NCI-H2107 (cell line): ENCODE measurements at regions not wholly inside any gene's neighbourhood (a gene's known extent, or its start where the extent isn't known, plus 50 kb on each side); places are given as distances from the start of the nearest gene placed in this dataset.

Source experiments
- DNase-seq: peaks from one replicate; lab custom pipeline; 2025; lab: John Stamatoyannopoulos, UW

- no peak for DNase-seq
Measured at GRCh38 chr3:177530908-177531307, 333.6 kb upstream of the TBL1XR1 start.

DNA sequence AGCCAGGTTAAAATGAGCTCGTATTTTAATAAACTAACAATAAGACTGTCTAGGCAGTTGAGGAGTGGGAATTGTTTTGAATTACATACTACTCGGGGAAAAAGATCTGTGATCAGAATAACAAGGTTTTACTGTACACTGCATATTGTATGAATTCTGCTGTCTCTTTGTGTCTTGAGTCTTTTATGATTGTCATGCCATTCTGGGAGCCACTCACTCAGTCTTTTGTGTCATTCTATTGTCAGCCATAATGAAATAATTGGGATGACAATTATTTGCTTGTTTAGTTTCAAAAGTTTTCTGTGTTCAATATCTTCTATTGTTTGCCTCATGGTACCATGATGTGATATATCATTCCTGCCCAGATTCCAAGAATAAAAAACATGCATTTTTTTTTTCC is 339.6 kb upstream of the TBL1XR1 start:
- DNase-seq = no peak

- DNase-seq = no peak
Measured at GRCh38 chr3:177537612-177538011, 340.3 kb upstream of the TBL1XR1 start.

DNA sequence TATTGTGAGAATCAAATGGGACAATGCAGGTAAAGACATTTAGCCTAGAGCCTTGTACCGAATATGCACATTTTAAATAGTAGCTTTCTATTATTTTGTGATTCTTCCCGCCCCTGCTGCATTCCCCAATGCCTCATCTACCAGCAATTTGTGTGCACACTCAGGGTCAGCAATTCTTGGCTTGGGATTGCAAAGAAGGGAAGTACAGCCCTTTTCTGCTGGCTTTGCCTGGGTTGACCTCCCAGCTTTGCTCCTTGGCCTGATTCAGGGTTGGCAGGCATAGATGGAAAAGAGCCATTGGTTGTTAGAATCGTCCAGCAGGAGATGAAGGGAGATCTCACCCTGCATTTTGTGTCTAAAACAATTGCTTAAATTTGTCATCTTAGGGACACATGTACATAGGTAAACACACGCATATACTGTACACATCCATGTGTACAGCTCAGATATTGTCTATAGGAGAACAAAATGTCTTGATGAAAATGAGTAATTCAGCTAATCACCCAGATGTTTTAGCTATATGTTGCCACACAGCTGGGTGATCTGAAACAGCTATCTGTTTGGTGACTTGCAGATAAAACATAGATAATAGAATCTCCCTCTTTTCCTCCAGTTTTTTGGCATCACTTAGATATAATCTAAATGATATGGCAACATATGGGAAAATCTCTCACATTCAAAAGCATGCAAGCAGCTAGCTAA is 340.9 kb upstream of the TBL1XR1 start:
- no peak for DNase-seq

GRCh38 chr3:177538750-177539730 is 341.8 kb upstream of the TBL1XR1 start:
- no peak for DNase-seq

DNA sequence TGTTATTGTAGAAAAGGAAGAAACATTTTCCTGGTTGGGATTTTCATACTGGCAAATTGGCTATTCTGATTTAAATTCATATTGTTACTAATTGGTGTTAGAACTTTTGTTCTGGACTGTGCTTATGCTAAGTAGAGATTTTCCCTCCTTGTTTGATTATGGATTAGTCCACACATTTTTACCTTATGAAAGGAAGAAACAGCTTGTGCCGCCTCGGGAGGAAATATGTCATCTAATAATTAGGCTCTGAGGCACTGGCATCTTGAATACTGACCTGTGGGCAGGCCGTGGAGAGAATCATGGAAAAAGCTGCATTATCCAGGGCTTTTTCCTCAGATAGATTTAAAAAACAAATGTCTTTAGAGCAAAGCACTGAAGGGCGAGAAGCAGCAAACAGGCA is 344.3 kb upstream of the TBL1XR1 start:
- no peak for DNase-seq

GRCh38 chr3:177545964-177546363 is 348.7 kb upstream of the TBL1XR1 start:
- no peak for DNase-seq

DNA sequence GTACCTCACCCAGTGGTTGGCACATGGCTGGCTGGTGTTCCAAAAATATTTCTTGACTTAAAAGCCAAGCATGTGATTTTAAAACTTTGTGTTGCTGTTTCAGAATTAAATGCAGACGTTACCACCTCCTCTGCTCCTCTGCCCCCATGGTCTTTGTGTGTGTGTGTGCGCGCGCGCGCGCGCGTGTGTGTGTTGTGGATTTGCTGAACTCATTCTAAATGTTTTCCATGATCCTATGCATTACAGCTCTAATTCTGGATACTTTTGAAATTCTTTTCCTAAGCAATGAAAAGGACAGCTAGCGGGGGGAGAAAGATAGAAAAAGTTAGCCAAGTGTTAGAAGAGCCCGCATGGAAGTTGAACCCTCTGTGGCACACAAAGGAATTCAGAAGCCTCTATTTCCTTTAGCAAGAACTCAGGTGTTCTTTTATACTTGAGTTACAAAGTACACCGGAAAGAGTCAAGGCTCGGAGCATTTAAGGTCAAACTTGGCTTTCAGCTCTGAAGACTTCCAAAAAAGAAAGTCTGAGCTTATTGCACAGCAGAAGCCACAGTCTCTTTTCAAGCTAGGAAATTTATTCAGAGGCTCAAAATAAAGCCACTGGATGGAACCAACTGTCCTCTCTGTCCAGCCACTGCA is 350.5 kb upstream of the TBL1XR1 start:
- DNase-seq = no peak

GRCh38 chr3:177550667-177551066 is 353.4 kb upstream of the TBL1XR1 start:
- no peak for DNase-seq

DNA sequence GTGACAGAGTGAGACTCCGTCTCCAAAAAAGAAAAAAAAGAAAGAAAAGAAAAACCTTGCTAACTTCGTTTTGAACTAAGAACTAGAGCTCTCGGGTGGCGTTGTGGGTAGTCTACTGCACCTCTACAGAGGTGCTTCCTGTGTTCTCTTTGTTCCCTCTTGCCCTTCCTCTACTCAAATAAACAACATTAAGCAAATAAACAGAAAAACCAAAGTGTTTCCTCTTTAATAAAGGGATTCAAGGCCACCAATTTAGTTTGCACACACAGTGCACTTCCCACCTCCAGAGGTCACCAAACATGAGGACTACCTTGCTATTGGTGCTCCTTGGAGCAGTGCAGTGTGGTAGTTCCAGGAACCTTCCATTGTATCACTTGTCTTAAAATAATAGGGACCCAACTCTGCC is 354.2 kb upstream of the TBL1XR1 start:
- no peak for DNase-seq

- DNase-seq = no peak
Measured at GRCh38 chr3:177552051-177552450, 354.8 kb upstream of the TBL1XR1 start.

DNA sequence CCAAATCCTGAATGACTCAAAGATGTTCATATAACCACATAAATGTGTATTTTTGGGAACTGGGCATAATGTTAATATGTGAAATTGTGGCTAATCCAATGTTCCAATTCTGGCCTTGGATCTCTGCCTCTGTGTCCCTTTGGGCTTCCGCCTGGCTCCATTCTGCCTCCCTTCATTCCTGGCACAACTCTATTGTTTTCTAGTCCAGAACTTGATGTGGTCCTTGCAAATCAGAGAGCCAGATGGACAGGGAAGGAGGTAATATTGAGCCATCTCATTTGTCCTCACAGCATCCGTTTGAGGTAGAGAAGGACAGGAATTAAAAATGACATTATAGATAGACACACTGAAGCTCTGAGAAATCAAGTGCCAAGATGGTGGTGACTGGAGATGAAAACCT is 355.7 kb upstream of the TBL1XR1 start:
- DNase-seq = no peak

GRCh38 chr3:177553579-177553978 is 356.3 kb upstream of the TBL1XR1 start:
- no peak for DNase-seq

DNA sequence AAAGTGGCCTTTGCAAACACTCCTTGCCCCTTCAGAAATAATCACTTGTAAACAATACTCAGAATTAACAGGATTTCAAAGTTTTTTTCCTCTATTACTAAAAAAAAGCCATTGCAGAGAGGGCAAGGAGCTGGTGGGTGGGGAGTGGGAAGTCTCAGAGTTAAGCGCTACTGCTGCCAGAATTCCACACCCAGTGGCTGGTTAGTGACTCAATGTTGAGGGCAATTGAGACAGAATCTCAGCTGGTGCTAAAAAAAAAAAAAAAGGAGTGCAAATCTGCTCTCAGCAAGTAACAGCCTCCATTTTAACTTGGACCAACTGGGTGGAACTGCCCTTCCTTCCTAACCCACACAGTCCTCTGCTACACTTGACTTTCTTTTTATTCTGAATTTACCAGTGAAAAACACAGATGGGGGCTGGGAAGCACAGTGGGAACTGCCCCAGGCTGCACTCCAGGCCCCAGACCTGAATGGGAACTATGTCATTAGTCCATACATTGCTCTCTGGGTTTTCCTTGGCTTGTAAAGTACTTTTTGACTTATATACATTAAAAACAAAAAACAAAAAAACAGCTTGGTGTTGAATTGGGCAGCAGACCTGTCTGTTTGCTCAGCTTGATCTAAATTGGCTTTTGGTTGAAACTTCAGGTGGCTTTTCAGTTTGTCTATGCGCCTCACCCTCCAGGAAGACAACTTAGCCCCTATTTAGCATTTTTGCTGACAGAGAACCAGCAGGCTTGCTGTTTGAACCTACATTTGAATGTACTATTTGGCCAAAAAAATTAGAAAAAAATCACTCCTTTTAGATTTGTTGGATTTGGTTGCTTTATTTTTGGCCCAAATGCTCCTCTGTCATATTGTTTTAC is 357.8 kb upstream of the TBL1XR1 start:
- DNase-seq = no peak

- DNase-seq = no peak
Measured at GRCh38 chr3:177557548-177557947, 360.3 kb upstream of the TBL1XR1 start.

GRCh38 chr3:177561365-177561764 is 364.1 kb upstream of the TBL1XR1 start:
- no peak for DNase-seq

DNA sequence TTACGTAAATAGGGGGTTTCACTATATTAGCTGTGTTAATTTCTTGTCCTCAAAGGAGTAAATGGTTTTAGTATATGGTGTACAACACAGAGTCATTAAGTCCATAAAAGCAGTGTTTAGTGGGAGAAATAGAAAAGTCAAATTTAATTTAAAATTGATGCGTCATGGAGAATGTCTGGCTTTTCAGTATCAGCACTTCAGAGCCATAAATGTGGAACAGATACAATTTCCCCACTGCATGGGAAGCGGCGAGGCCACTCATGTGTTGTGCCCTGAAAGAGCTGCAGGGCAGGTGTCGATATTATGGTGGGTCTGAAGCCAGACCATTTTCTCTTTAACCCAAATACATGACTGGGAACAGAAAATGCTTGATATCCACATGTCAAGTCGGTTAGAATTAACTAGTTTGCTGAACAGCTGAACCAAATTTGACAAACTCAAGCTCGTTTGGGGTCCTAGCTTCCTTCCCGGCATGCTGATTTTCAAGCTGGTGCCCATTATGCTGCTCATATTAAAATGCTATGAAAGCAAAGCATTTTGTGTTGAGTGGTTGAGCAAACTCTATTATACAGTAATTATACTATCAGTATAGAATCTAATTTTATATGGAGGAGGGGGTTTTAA is 364.6 kb upstream of the TBL1XR1 start:
- DNase-seq = no peak

DNA sequence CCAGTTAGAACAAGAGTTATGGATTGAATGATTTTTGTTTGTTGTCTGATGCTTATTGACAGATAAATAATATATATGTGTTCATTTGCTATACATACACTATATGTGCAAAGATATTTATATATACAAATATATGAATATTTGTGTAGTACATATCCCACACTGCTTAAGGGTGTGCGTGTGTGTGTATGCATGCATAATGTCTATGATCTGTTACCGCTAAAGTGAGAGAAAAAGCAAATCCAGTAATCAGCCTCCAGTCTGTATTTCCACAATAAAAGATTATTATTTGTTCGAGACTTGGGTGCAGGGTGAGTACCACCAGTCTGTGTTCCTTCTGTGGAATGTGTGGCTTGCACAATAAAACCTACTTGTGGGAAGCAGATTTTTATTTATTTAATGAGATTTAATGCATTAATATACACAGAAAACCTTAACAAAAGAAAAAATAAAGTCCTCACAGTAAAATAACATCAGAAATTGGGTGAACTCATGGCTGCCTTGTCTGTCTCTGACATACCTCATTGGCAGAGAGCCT is 366.0 kb upstream of the TBL1XR1 start:
- no peak for DNase-seq

DNA sequence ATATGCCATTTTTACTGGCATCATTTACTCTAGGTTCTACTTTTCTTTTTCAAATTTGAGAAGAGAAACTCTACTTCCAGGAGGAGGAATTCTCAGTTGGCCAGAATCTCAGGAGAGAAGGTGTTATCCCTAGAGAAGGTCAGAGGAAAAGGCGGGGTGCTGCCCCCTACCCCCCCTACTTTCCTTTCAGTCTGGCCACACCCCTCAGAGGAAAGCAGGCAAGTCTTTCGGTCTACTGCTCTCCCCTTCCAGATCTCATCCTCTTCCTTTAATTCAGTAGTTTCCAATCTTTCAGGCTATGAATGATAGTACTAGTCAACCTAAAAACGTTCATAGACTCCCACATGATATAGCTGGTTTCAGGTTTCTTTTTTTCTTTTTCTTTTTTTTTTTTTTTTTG is 366.5 kb upstream of the TBL1XR1 start:
- DNase-seq = no peak

DNA sequence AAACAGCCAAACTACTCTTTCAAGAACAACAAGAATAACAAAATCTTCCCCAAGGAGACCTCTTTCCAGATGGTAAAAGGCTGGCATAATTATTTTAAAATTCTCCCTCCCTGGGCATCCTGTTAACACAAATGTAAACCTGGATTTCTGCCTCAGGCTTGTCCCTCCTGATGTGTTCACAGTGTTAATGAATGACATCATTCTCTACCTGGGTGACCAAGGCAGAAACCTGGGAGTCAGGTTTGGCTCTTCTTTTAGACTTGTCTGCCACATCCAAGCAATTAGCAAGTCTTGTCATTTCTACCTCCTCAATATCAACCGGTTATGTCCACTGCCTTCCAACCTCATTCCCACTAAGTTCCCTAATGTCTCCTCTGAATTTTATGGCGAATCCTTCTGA is 368.7 kb upstream of the TBL1XR1 start:
- DNase-seq = no peak

DNA sequence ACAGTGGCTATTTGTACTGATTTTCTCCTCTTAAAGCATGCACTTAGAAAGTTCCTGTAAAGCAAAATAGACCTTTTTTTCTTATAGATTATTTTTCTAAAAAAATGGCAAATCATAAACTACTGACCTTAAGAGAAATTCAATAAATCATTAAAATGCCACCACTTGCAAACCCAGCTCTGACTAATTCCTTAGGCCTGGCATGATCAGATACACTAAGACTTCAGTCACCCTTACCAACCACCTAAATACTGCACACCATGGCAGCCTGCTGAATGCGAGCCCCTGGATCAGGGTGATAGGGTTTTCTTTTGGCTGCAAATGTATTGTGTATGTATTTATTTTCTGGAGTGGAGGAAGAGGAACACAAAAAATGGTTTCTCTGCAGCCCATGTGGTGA is 370.6 kb upstream of the TBL1XR1 start:
- DNase-seq = no peak
